Neural progenitor cell (in vitro differentiated cells): ENCODE measurements at regions not wholly inside any gene's neighbourhood (a gene's known extent, or its start where the extent isn't known, plus 50 kb on each side); places are given as distances from the start of the nearest gene placed in this dataset.

ENCODE experiments used
- DNase-seq: peaks from one replicate; pipeline ENCODE4 v3.0.0-alpha.2; 2016; ENCODE audit warnings: low spot score
- H2AFZ ChIP-seq: fragments of 200-600 bp; sonication (generic); replicated peaks from 2 replicates; pipeline ENCODE4 v1.6.1; 2016; ENCODE audit warnings: antibody characterized with exemption
- H3F3A ChIP-seq: fragments of 200-600 bp; sonication (generic); 2 replicates; pipeline ENCODE4 v1.6.1; 2016; ENCODE audit warnings: antibody characterized with exemption, low read depth
- H3K27ac ChIP-seq: fragments of 200-600 bp; sonication (generic); 2 replicates; pipeline ENCODE4 v1.5.1; 2016; ENCODE audit warnings: mild to moderate bottlenecking
- H3K27me3 ChIP-seq: fragments of 200-600 bp; sonication (generic); 2 replicates; pipeline ENCODE4 v1.6.1; 2016; ENCODE audit warnings: mild to moderate bottlenecking, moderate library complexity
- H3K36me3 ChIP-seq: fragments of 200-600 bp; sonication (generic); 2 replicates; pipeline ENCODE4 v1.5.1; 2016
- H3K4me1 ChIP-seq: fragments of 200-600 bp; sonication (generic); 2 replicates; pipeline ENCODE4 v1.6.1; 2016; ENCODE audit warnings: mixed run types
- H3K4me2 ChIP-seq: fragments of 200-600 bp; sonication (generic); 2 replicates; pipeline ENCODE4 v1.6.1; 2016
- H3K4me3 ChIP-seq: fragments of 200-600 bp; sonication (generic); 2 replicates; pipeline ENCODE4 v1.5.1; 2016
- H3K79me2 ChIP-seq: fragments of 200-600 bp; sonication (generic); 2 replicates; pipeline ENCODE4 v1.6.1; 2016; ENCODE audit warnings: low read depth
- H3K9ac ChIP-seq: fragments of 200-600 bp; sonication (generic); 2 replicates; pipeline ENCODE4 v1.6.1; 2016
- H3K9me3 ChIP-seq: fragments of 200-600 bp; sonication (generic); 2 replicates; pipeline ENCODE4 v1.5.1; 2016; ENCODE audit warnings: low read depth
- H4K20me1 ChIP-seq: fragments of 200-600 bp; sonication (generic); 2 replicates; pipeline ENCODE4 v1.6.1; 2016; ENCODE audit warnings: low read depth
- H3K27ac Mint-ChIP-seq: 3 replicates; pipeline ENCODE4 v1.8.0; 2021; ENCODE audit warnings: mixed read lengths
- H3K27me3 Mint-ChIP-seq: 2 replicates; pipeline ENCODE4 v1.8.0; 2022; ENCODE audit warnings: low read depth, mild to moderate bottlenecking, inconsistent platforms, moderate library complexity, mixed read lengths; ENCODE audit not compliant: insufficient read depth
- H3K36me3 Mint-ChIP-seq: 3 replicates; pipeline ENCODE4 v1.8.0; 2021; ENCODE audit warnings: mixed read lengths
- H3K4me1 Mint-ChIP-seq: 3 replicates; pipeline ENCODE4 v1.8.0; 2021; ENCODE audit warnings: mixed read lengths
- H3K4me3 Mint-ChIP-seq: 3 replicates; pipeline ENCODE4 v1.8.0; 2021; ENCODE audit warnings: mild to moderate bottlenecking, moderate library complexity, mixed read lengths
- H3K9me3 Mint-ChIP-seq: 3 replicates; pipeline ENCODE4 v1.8.0; 2020; ENCODE audit warnings: mixed read lengths
- EZH2 ChIP-seq: fragments of 200-600 bp; sonication (generic); IDR thresholded peaks from 2 replicates; pipeline ENCODE4 v1.6.1; 2017; ENCODE audit warnings: antibody characterized with exemption, mild to moderate bottlenecking, moderate library complexity
- EZH2phosphoT487 ChIP-seq: fragments of 200-600 bp; sonication (generic); IDR thresholded peaks from 2 replicates; pipeline ENCODE4 v1.6.1; 2017; ENCODE audit warnings: antibody characterized with exemption
- TF ChIP-seq, protein P1 (sequence below): fragments of 200-600 bp; sonication (generic); IDR thresholded peaks from 2 replicates; pipeline ENCODE4 v1.5.1; 2017; ENCODE audit warnings: antibody characterized with exemption, mild to moderate bottlenecking

DNA sequence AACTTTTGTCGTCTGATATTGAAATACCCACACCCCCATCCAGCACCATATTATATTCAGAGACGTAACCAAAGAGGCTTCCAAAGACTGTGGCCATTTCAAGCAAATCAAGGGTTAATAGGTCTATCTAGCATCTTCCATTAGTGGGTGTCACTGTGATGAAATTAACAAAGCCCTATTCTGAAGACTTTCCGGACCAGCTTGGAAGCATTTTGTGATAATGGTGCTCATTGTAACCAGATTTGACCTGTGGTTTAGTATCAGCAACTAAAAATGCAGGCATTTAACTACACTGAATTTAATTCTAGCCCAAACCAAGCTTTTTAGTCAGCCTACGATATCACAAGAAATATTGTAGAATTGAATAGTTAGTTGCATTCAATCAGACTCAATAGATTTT is 309.7 kb upstream of the TENM3 start:
- H3K27me3 Mint-ChIP-seq = peaks cover 3% of the 10 kb centered on the region
- H3K27ac Mint-ChIP-seq = no peak overlapping the region
- Histone ChIP-seq H3F3A (no peaks in the 10 kb centered on the region), H3K4me2 (no peak overlapping the region), H4K20me1 (no peaks in the 10 kb centered on the region), H3K27me3 (no peaks in the 10 kb centered on the region), H3K36me3 (no peaks in the 10 kb centered on the region), H3K79me2 (no peaks in the 10 kb centered on the region), H3K4me3 (no peak overlapping the region), H3K9me3 (no peaks in the 10 kb centered on the region), H3K27ac (no peak overlapping the region), H3K4me1 (no peaks in the 10 kb centered on the region), H2AFZ (no peak overlapping the region), H3K9ac (no peak overlapping the region)
- peaks cover 3% of the 10 kb centered on the region for H3K36me3 Mint-ChIP-seq
- no peak for TF ChIP-seq EZH2
- TF ChIP-seq EZH2phosphoT487 = no peak
- TF ChIP-seq, protein P1, sequence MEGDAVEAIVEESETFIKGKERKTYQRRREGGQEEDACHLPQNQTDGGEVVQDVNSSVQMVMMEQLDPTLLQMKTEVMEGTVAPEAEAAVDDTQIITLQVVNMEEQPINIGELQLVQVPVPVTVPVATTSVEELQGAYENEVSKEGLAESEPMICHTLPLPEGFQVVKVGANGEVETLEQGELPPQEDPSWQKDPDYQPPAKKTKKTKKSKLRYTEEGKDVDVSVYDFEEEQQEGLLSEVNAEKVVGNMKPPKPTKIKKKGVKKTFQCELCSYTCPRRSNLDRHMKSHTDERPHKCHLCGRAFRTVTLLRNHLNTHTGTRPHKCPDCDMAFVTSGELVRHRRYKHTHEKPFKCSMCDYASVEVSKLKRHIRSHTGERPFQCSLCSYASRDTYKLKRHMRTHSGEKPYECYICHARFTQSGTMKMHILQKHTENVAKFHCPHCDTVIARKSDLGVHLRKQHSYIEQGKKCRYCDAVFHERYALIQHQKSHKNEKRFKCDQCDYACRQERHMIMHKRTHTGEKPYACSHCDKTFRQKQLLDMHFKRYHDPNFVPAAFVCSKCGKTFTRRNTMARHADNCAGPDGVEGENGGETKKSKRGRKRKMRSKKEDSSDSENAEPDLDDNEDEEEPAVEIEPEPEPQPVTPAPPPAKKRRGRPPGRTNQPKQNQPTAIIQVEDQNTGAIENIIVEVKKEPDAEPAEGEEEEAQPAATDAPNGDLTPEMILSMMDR = no peak
- H3K4me3 Mint-ChIP-seq = no peak overlapping the region
- H3K9me3 Mint-ChIP-seq = peaks cover 31% of the 10 kb centered on the region
- H3K4me1 Mint-ChIP-seq = no peaks in the 10 kb centered on the region
- DNase-seq = no peak

DNA sequence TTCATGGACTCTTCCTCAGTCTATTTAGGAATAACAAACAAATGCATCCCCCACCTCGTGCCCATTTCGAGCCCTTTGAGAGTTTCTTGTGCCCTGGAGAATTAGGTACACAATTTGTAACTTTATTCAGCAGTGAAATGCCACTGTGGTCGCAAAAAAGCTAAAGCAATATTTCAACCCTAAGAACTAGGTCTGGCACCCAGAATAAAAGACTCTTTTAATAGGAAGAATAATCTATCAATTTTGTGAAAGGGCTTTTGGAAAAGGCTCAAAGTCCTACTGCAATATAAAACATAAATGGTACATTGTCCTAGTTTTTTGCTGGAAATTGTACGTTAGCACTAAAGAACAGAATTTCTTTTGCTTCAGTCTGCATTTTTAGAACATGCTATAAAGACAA is 304.6 kb upstream of the TENM3 start:
- no peak overlapping the region for H3K27ac ChIP-seq
- H3K79me2 ChIP-seq = no peaks in the 10 kb centered on the region
- H3K4me1 Mint-ChIP-seq = peaks cover 5% of the 10 kb centered on the region
- H3K9me3 ChIP-seq = no peaks in the 10 kb centered on the region
- H3F3A ChIP-seq = no peaks in the 10 kb centered on the region
- H3K4me2 ChIP-seq = no peak overlapping the region
- H3K9ac ChIP-seq = no peak overlapping the region
- H3K27me3 Mint-ChIP-seq = no peaks in the 10 kb centered on the region
- no peaks in the 10 kb centered on the region for H3K4me1 ChIP-seq
- H3K27me3 ChIP-seq = no peaks in the 10 kb centered on the region
- H3K4me3 Mint-ChIP-seq = no peak overlapping the region
- no peaks in the 10 kb centered on the region for H4K20me1 ChIP-seq
- no peaks in the 10 kb centered on the region for H3K36me3 ChIP-seq
- no peaks in the 10 kb centered on the region for H3K36me3 Mint-ChIP-seq
- H2AFZ ChIP-seq = no peak overlapping the region
- H3K27ac Mint-ChIP-seq = no peak overlapping the region
- H3K4me3 ChIP-seq = no peak overlapping the region
- DNase-seq = no peak
- H3K9me3 Mint-ChIP-seq = no peaks in the 10 kb centered on the region
- no peak for TF ChIP-seq EZH2
- TF ChIP-seq EZH2phosphoT487 = no peak
- TF ChIP-seq, protein P1 = no peak

DNA sequence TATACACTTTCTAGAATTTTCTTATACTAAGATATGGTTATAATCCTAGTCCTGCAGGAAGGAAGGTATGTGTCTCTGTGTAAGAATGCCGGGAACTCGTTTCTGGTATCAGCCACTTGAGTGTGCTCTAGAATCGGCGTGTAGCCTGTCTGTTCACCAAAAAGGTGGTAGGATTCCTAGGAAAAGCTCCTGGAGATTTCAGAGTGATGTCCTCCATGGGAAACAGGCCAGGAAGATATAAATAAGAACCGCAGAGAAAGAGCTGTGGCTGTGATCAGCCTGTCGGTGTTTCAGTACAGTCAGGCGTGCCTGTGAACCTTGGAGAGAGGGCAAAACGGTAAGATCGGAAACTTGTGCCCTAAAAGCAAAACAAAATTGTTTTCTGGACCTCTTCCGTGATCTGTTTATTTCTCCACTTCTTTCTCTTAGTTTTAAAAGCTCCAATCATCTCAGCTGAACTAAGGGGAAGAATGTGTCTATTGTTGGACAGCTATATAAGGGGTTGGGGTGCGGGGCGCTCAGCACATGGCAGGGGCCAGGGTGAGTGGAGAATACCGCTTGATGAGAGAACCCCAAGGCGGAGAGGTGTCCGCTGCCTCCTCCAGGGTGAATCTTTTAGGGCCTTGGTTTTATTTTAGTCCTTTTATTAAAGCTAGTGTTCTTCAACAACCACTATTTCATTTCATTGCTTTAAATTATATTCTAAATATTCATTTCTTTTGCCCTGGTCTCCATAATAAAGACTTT is 303.8 kb upstream of the TENM3 start:
- Histone ChIP-seq H3K79me2 (no peaks in the 10 kb centered on the region), H3K4me3 (no peak overlapping the region), H3K27ac (no peak overlapping the region), H3K36me3 (no peaks in the 10 kb centered on the region), H2AFZ (peak overlapping the region; percentile 76), H4K20me1 (no peaks in the 10 kb centered on the region), H3K9ac (no peak overlapping the region), H3K27me3 (no peaks in the 10 kb centered on the region), H3K9me3 (no peaks in the 10 kb centered on the region), H3F3A (no peaks in the 10 kb centered on the region), H3K4me2 (no peak overlapping the region), H3K4me1 (no peaks in the 10 kb centered on the region)
- peaks cover 5% of the 10 kb centered on the region for H3K4me1 Mint-ChIP-seq
- H3K36me3 Mint-ChIP-seq = no peaks in the 10 kb centered on the region
- no peaks in the 10 kb centered on the region for H3K27me3 Mint-ChIP-seq
- H3K9me3 Mint-ChIP-seq = no peaks in the 10 kb centered on the region
- no peak overlapping the region for H3K4me3 Mint-ChIP-seq
- peak; percentile 23 for DNase-seq
- TF ChIP-seq, protein P1 = peak; percentile 25
- TF ChIP-seq EZH2 = no peak
- H3K27ac Mint-ChIP-seq = peak overlapping the region; percentile 30
